Renal cortical epithelial cell (primary cell): ENCODE measurements at regions not wholly inside any gene's neighbourhood (a gene's known extent, or its start where the extent isn't known, plus 50 kb on each side); places are given as distances from the start of the nearest gene placed in this dataset.
"Not testable (repeated sequence)": the region's sequence is repeated elsewhere in the genome, so short reads cannot be mapped to it uniquely, and the experiment has no call there.

ENCODE experiments used
- DNase-seq: peaks from one replicate; pipeline ENCODE4 v3.0.0-alpha.2; 2011; ENCODE audit warnings: low read depth

GRCh38 chr16:88242312-88243295 is 140.2 kb upstream of the ZNF469 start:
- peak; percentile 92 for DNase-seq

GRCh38 chr16:88243921-88244320 is 138.8 kb upstream of the ZNF469 start:
- DNase-seq, result not testable (repeated sequence)

- DNase-seq, result peak; percentile 95
Measured at GRCh38 chr16:88245241-88246081, 137.3 kb upstream of the ZNF469 start.

GRCh38 chr16:88246955-88247582 is 135.7 kb upstream of the ZNF469 start:
- peak; percentile 9 for DNase-seq

GRCh38 chr16:88247583-88247966 is 135.2 kb upstream of the ZNF469 start:
- peak; percentile 34 for DNase-seq

GRCh38 chr16:88248761-88249160 is 134.0 kb upstream of the ZNF469 start:
- DNase-seq, result not testable (repeated sequence)

- DNase-seq, result not testable (repeated sequence)
Measured at GRCh38 chr16:88250381-88250780, 132.4 kb upstream of the ZNF469 start.

- DNase-seq, result not testable (repeated sequence)
Measured at GRCh38 chr16:88252057-88252794, 130.5 kb upstream of the ZNF469 start.

GRCh38 chr16:88258141-88258540 is 124.6 kb upstream of the ZNF469 start:
- not testable (repeated sequence) for DNase-seq

GRCh38 chr16:88258764-88259525 is 123.8 kb upstream of the ZNF469 start:
- DNase-seq, result not testable (repeated sequence)

GRCh38 chr16:88259538-88259937 is 123.2 kb upstream of the ZNF469 start:
- DNase-seq, result not testable (repeated sequence)

GRCh38 chr16:88260146-88260545 is 122.6 kb upstream of the ZNF469 start:
- DNase-seq, result not testable (repeated sequence)

- not testable (repeated sequence) for DNase-seq
Measured at GRCh38 chr16:88260881-88261665, 121.7 kb upstream of the ZNF469 start.

- DNase-seq, result not testable (repeated sequence)
Measured at GRCh38 chr16:88261814-88262605, 120.7 kb upstream of the ZNF469 start.

- peak; percentile 57 for DNase-seq
Measured at GRCh38 chr16:88262858-88263563, 119.7 kb upstream of the ZNF469 start.

- not testable (repeated sequence) for DNase-seq
Measured at GRCh38 chr16:88263681-88264287, 119.0 kb upstream of the ZNF469 start.

GRCh38 chr16:88264641-88265285 is 118.0 kb upstream of the ZNF469 start:
- DNase-seq, result peak; percentile 86
